ENCODE measurements at regions not wholly inside any gene's neighbourhood (a gene's known extent, or its start where the extent isn't known, plus 50 kb on each side); places are given as distances from the start of the nearest gene placed in this dataset.

GRCh38 chr1:196136396-196136795 lies 471.8 kb downstream of the KCNT2 start (continued):
- TF ChIP-seq CBFA2T2 (conservative IDR thresholded peaks at IDR 0.05) (no peak), NCOA2 (IDR thresholded peaks at IDR 0.05; ENCODE audit: partially characterized antibody in 2 of 2) (no peak)

- ATAC-seq, result no peak
- ChIA-PET CTCF (ENCODE audit: low intra/inter-chr PET ratio) (no interaction called here), POLR2A (no interaction called here)
- no peaks in the 10 kb centered on the region for H3K4me1 ChIP-seq (replicated peaks in 1 of 2; ENCODE audit: control insufficient read depth in 2 of 2, insufficient read depth in 2 of 2, low read length in 2 of 2)
- H3K36me3 ChIP-seq (ENCODE audit: control insufficient read depth, insufficient read depth, low read length), result no peaks in the 10 kb centered on the region
- no peaks in the 10 kb centered on the region for H3K79me2 ChIP-seq (ENCODE audit: control insufficient read depth, insufficient read depth, low read length)
- H4K20me1 ChIP-seq (replicated peaks; ENCODE audit: control insufficient read depth, insufficient read depth, low read length), result no peaks in the 10 kb centered on the region
- H3K9ac ChIP-seq (ENCODE audit: insufficient read depth in 1 of 2, low read depth in 2 of 2, low read length in 2 of 2), result no peak overlapping the region
- no peak for FAIRE-seq
- DNase-seq (ENCODE audit: extremely low read depth in 1 of 4, low spot score in 3 of 4), result no peak
- no peaks in the 10 kb centered on the region for H3K9me1 ChIP-seq (ENCODE audit: control insufficient read depth, insufficient read depth, low read length)
- WGBS (ENCODE audit: insufficient coverage, low coverage, missing lambda C conversion rate), result 0% methylated on average over 1 of the region's 1 CpG
- no peak overlapping the region for H3K4me2 ChIP-seq (ENCODE audit: insufficient read depth, low read length)
- H2AFZ ChIP-seq (ENCODE audit: low read depth, low read length), result no peak overlapping the region
- no peak overlapping the region for H3K27ac ChIP-seq (ENCODE audit: extremely low read depth, low read depth, low read length)
- intact Hi-C loops (cut with micrococcal nuclease), result no loop called here
- in situ Hi-C loops (cut with MboI), result no loop called here
- H3K27me3 ChIP-seq (ENCODE audit: control insufficient read depth in 2 of 2, insufficient read depth in 2 of 2, low read length in 2 of 2), result no peaks in the 10 kb centered on the region
- peaks cover 2% of the 10 kb centered on the region; the same call in 1 of the 2 replicates for H3K9me3 ChIP-seq (replicated peaks; ENCODE audit: control insufficient read depth, insufficient read depth, low read depth, low read length)
- no peak overlapping the region for H3K4me3 ChIP-seq
- no TSS peak for BruUV-seq (replicated peaks)
- TF ChIP-seq SFPQ (IDR thresholded peaks at IDR 0.05; ENCODE audit: low read depth, low read length) (no peak), SMC3 (conservative IDR thresholded peaks at IDR 0.05; ENCODE audit: insufficient read depth, low read depth, low read length) (no peak), HDAC3 (IDR thresholded peaks at IDR 0.05; ENCODE audit: borderline replicate concordance, partially characterized antibody) (no peak), EGR1 (conservative IDR thresholded peaks at IDR 0.05) (no peak), HNRNPUL1 (IDR thresholded peaks at IDR 0.05; ENCODE audit: low read length) (no peak), GATAD2A (IDR thresholded peaks at IDR 0.05) (no peak), STAT6 (CRISPR knock-in tag; IDR thresholded peaks at IDR 0.05) (no peak), ZNF740 (CRISPR knock-in tag; IDR thresholded peaks at IDR 0.05) (no peak), ZNF740 (tag; IDR thresholded peaks at IDR 0.05) (no peak), ZNF561 (CRISPR knock-in tag; conservative IDR thresholded peaks at IDR 0.05) (no peak), MECOM (CRISPR knock-in tag; IDR thresholded peaks at IDR 0.05) (no peak), MEIS2 (IDR thresholded peaks at IDR 0.05; ENCODE audit: partially characterized antibody) (no peak), ZFP36 (IDR thresholded peaks at IDR 0.05; ENCODE audit: low read depth, low read length, partially characterized antibody) (no peak), OTX1 (CRISPR knock-in tag; IDR thresholded peaks at IDR 0.05) (no peak), KLF13 (tag; IDR thresholded peaks at IDR 0.05; ENCODE audit: borderline replicate concordance, low read depth) (no peak)
These were observed 476.5 kb downstream of the KCNT2 start for GRCh38 chr1:196131691-196132090.

All from K562 (cell line).